HG02623 (cell line): ENCODE measurements at regions not wholly inside any gene's neighbourhood (a gene's known extent, or its start where the extent isn't known, plus 50 kb on each side); places are given as distances from the start of the nearest gene placed in this dataset.

Source experiments
- ATAC-seq: cut with Tn5 transposase; IDR thresholded peaks from one replicate; pipeline ENCODE4 v1.9.1; 2021; ENCODE audit warnings: moderate library complexity; ENCODE audit not compliant: unreplicated experiment

- ATAC-seq = no peak
Observed at GRCh38 chr15:94021621-94022320, 209.6 kb upstream of the MCTP2 start.

GRCh38 chr15:94019062-94019461, 212.3 kb upstream of the MCTP2 start:
- ATAC-seq = no peak

GRCh38 chr15:94015324-94015723, 216.0 kb upstream of the MCTP2 start:
- no peak for ATAC-seq

- ATAC-seq = no peak
Observed at GRCh38 chr15:94008104-94009074, 223.0 kb upstream of the MCTP2 start.

GRCh38 chr15:94004697-94005096, 226.7 kb upstream of the MCTP2 start:
- ATAC-seq = no peak

GRCh38 chr15:94002041-94002440, 229.3 kb upstream of the MCTP2 start:
- no peak for ATAC-seq

GRCh38 chr15:94001255-94001801, 230.0 kb upstream of the MCTP2 start:
- ATAC-seq = no peak

GRCh38 chr15:94000606-94001005, 230.8 kb upstream of the MCTP2 start:
- ATAC-seq = no peak

- ATAC-seq = no peak
Observed at GRCh38 chr15:93997071-93997658, 234.2 kb upstream of the MCTP2 start.

- ATAC-seq = no peak
Observed at GRCh38 chr15:93989440-93989998, 241.8 kb upstream of the MCTP2 start.

- ATAC-seq = no peak
Observed at GRCh38 chr15:93987068-93987467, 244.3 kb upstream of the MCTP2 start.

- ATAC-seq = no peak
Observed at GRCh38 chr15:93986400-93986984, 244.9 kb upstream of the MCTP2 start.

- ATAC-seq = no peak
Observed at GRCh38 chr15:93985925-93986324, 245.4 kb upstream of the MCTP2 start.

- ATAC-seq = no peak
Observed at GRCh38 chr15:93985176-93985575, 246.2 kb upstream of the MCTP2 start.

GRCh38 chr15:93983526-93983925, 247.8 kb upstream of the MCTP2 start:
- no peak for ATAC-seq

GRCh38 chr15:93982226-93982727, 249.1 kb upstream of the MCTP2 start:
- ATAC-seq = no peak

GRCh38 chr15:93981706-93982105, 249.7 kb upstream of the MCTP2 start:
- no peak for ATAC-seq

GRCh38 chr15:93980261-93980911, 251.0 kb upstream of the MCTP2 start:
- no peak for ATAC-seq

- no peak for ATAC-seq
Observed at GRCh38 chr15:93974804-93975481, 256.4 kb upstream of the MCTP2 start.
